Ishikawa (cell line): ENCODE measurements at regions not wholly inside any gene's neighbourhood (a gene's known extent, or its start where the extent isn't known, plus 50 kb on each side); places are given as distances from the start of the nearest gene placed in this dataset.

Experiments
- CREB1 ChIP-seq: IDR thresholded peaks from 2 replicates; pipeline ENCODE4 v1.6.1; 2012; ENCODE audit warnings: low read depth
- EGR1 ChIP-seq: IDR thresholded peaks from 2 replicates; pipeline ENCODE4 v1.6.1; 2012
- REST ChIP-seq: IDR thresholded peaks from 2 replicates; pipeline ENCODE4 v1.6.1; 2012; ENCODE audit warnings: low read depth, mild to moderate bottlenecking
- YY1 ChIP-seq: IDR thresholded peaks from 2 replicates; pipeline ENCODE4 v1.6.1; 2012; ENCODE audit warnings: low read depth
- ZBTB7A ChIP-seq: IDR thresholded peaks from 2 replicates; pipeline ENCODE4 v1.6.1; 2012; ENCODE audit warnings: low read depth

GRCh38 chr3:159896543-159896942 is 92.1 kb upstream of the IL12A start:
- no peak for TF ChIP-seq YY1
- no peak for TF ChIP-seq REST
- no peak for TF ChIP-seq ZBTB7A
- no peak for TF ChIP-seq CREB1
- no peak for TF ChIP-seq EGR1
